GM12865 (cell line): ENCODE measurements at regions not wholly inside any gene's neighbourhood (a gene's known extent, or its start where the extent isn't known, plus 50 kb on each side); places are given as distances from the start of the nearest gene placed in this dataset.

Experiments used
- DNase-seq: peaks from one replicate; pipeline ENCODE4 v3.0.0; 2010; ENCODE audit warnings: low read depth
- H3K4me3 ChIP-seq: 2 replicates; pipeline ENCODE4 v1.5.1; 2011; ENCODE audit warnings: mild to moderate bottlenecking, low read depth, low read length, control low read depth
- CTCF ChIP-seq: IDR thresholded peaks from 2 replicates; pipeline ENCODE4 v1.5.1; 2011; ENCODE audit warnings: low read length, control low read depth, low read depth, inconsistent platforms; ENCODE audit not compliant: insufficient read depth; ENCODE audit errors: missing control alignments

GRCh38 chr5:167918184-167918812 lies 373.1 kb upstream of the WWC1 start:
- no peak for TF ChIP-seq CTCF
- no peak for DNase-seq

GRCh38 chr5:167918813-167919483 lies 372.5 kb upstream of the WWC1 start:
- no peak for TF ChIP-seq CTCF
- H3K4me3 ChIP-seq = no peak overlapping the region
- DNase-seq = no peak

More at GRCh38 chr5:167918184-167918812, 373.1 kb upstream of the WWC1 start:
- H3K4me3 ChIP-seq = no peak overlapping the region

GRCh38 chr5:167920589-167920988 lies 370.9 kb upstream of the WWC1 start:
- no peak for DNase-seq
- H3K4me3 ChIP-seq = no peak overlapping the region
- no peak for TF ChIP-seq CTCF

GRCh38 chr5:167921796-167922195 lies 369.6 kb upstream of the WWC1 start:
- no peak for DNase-seq
- no peak for TF ChIP-seq CTCF
- no peak overlapping the region for H3K4me3 ChIP-seq

- TF ChIP-seq CTCF = no peak
- no peak overlapping the region for H3K4me3 ChIP-seq
- DNase-seq = no peak
Observed at GRCh38 chr5:167923396-167923795, 368.0 kb upstream of the WWC1 start.

GRCh38 chr5:167929841-167930240 lies 361.6 kb upstream of the WWC1 start:
- DNase-seq = no peak
- no peak for TF ChIP-seq CTCF
- H3K4me3 ChIP-seq = no peak overlapping the region

GRCh38 chr5:167934551-167934971 lies 356.9 kb upstream of the WWC1 start:
- no peak overlapping the region for H3K4me3 ChIP-seq
- no peak for TF ChIP-seq CTCF
- DNase-seq = no peak
